WTC11 (cell line): ENCODE measurements at regions not wholly inside any gene's neighbourhood (a gene's known extent, or its start where the extent isn't known, plus 50 kb on each side); places are given as distances from the start of the nearest gene placed in this dataset.

Experiments
- ATAC-seq: fragments of 200-7000 bp; cut with Tn5 transposase; 2 replicates; pipeline ENCODE4 v1.10.0; 2021; ENCODE audit warnings: mild to moderate bottlenecking, moderate library complexity
- CTCF ChIA-PET: fragments of 300-600 bp; sonication (Branson Sonifier 250); formaldehyde crosslinking; loops from one replicate; lab custom pipeline; 2021; ENCODE audit warnings: antibody characterized with exemption; lab: Charles Lee
- POLR2A ChIA-PET: fragments of 350-600 bp; sonication (Branson Sonifier 250); formaldehyde crosslinking; loops from one replicate; lab custom pipeline; 2021; ENCODE audit warnings: antibody characterized with exemption; lab: Charles Lee
- DNase-seq: peaks from one replicate; pipeline ENCODE4 v3.0.0; 2021; ENCODE audit warnings: low spot score
- H3K27ac Mint-ChIP-seq: 2 replicates; pipeline ENCODE4 v1.8.0; 2021; ENCODE audit warnings: mixed read lengths
- H3K27me3 Mint-ChIP-seq: 2 replicates; pipeline ENCODE4 v1.8.0; 2021; ENCODE audit warnings: low read depth, mild to moderate bottlenecking, moderate library complexity, mixed read lengths
- H3K36me3 Mint-ChIP-seq: 2 replicates; pipeline ENCODE4 v1.8.0; 2021; ENCODE audit warnings: mixed read lengths
- H3K4me1 Mint-ChIP-seq: 2 replicates; pipeline ENCODE4 v1.8.0; 2022; ENCODE audit warnings: mixed read lengths
- H3K4me3 Mint-ChIP-seq: 2 replicates; pipeline ENCODE4 v1.8.0; 2021; ENCODE audit warnings: mild to moderate bottlenecking, moderate library complexity, mixed read lengths
- H3K9me3 Mint-ChIP-seq: 2 replicates; pipeline ENCODE4 v1.8.0; 2021; ENCODE audit warnings: mixed read lengths
- AFF4 ChIP-seq: sonication (generic); formaldehyde crosslinking; IDR thresholded peaks from 2 replicates; pipeline ENCODE4 v1.8.1; 2023; ENCODE audit warnings: mild to moderate bottlenecking, missing genetic modification reagents, borderline replicate concordance
- CBFB ChIP-seq: sonication (generic); formaldehyde crosslinking; IDR thresholded peaks from 2 replicates; pipeline ENCODE4 v1.8.1; 2022; ENCODE audit warnings: mild to moderate bottlenecking, low read depth, missing genetic modification reagents
- ELF4 ChIP-seq: sonication (generic); formaldehyde crosslinking; IDR thresholded peaks from 2 replicates; pipeline ENCODE4 v1.8.1; 2022; ENCODE audit warnings: low read depth, mild to moderate bottlenecking, moderate library complexity, missing genetic modification reagents
- ESRRA ChIP-seq: sonication (generic); formaldehyde crosslinking; IDR thresholded peaks from 2 replicates; pipeline ENCODE4 v1.8.1; 2022; ENCODE audit warnings: mild to moderate bottlenecking, missing genetic modification reagents, borderline replicate concordance
- HMGA2 ChIP-seq: fragments of 250-450 bp; sonication (Bioruptor Pico); IDR thresholded peaks from 2 replicates; pipeline ENCODE4 v1.4.0; 2021; ENCODE audit warnings: mild to moderate bottlenecking, moderate library complexity
- JAZF1 ChIP-seq: fragments of 250-450 bp; sonication (Bioruptor Pico); IDR thresholded peaks from 2 replicates; pipeline ENCODE4 v1.9.0; 2021; ENCODE audit warnings: moderate library complexity, mild to moderate bottlenecking, inconsistent platforms
- PRRX2 ChIP-seq: fragments of 250-450 bp; sonication (Bioruptor Pico); IDR thresholded peaks from 2 replicates; pipeline ENCODE4 v1.8.0; 2021; ENCODE audit warnings: mild to moderate bottlenecking
- USF1 ChIP-seq: sonication (generic); formaldehyde crosslinking; IDR thresholded peaks from 2 replicates; pipeline ENCODE4 v1.8.0; 2022; ENCODE audit warnings: mild to moderate bottlenecking, missing genetic modification reagents
- ZNF425 ChIP-seq: fragments of 250-450 bp; sonication (Bioruptor Pico); conservative IDR thresholded peaks from 2 replicates; pipeline ENCODE4 v1.9.0; 2021; ENCODE audit warnings: mild to moderate bottlenecking
- ZNF671 ChIP-seq: fragments of 250-450 bp; sonication (Bioruptor Pico); IDR thresholded peaks from 2 replicates; pipeline ENCODE4 v1.8.0; 2021; ENCODE audit warnings: mild to moderate bottlenecking
- TF ChIP-seq, protein P1 (sequence below): fragments of 200-600 bp; IDR thresholded peaks from 2 replicates; pipeline ENCODE4 v1.8.0; 2022; ENCODE audit warnings: antibody characterized with exemption
- TF ChIP-seq, protein P2 (sequence below): sonication (generic); formaldehyde crosslinking; IDR thresholded peaks from 2 replicates; pipeline ENCODE4 v1.8.0; 2022; ENCODE audit warnings: mild to moderate bottlenecking, missing genetic modification reagents

DNA sequence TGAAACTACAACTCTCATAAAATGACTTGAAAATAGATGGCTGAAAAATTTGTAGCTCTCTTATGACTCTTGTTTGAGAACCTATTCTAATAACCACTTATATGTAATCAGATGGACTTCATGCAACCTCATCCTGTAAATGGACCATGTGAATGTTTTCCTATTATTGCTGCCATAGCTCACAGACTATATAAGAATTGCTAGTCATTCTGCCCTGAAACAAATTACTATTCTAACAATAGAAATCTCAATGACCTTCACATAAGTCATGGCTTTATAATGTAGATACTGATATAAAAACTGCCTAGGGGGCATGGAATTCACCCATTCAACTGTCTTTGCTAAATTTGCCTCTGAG is 1111.0 kb upstream of the ATXN8OS start (continued):
- TF ChIP-seq, protein P1, sequence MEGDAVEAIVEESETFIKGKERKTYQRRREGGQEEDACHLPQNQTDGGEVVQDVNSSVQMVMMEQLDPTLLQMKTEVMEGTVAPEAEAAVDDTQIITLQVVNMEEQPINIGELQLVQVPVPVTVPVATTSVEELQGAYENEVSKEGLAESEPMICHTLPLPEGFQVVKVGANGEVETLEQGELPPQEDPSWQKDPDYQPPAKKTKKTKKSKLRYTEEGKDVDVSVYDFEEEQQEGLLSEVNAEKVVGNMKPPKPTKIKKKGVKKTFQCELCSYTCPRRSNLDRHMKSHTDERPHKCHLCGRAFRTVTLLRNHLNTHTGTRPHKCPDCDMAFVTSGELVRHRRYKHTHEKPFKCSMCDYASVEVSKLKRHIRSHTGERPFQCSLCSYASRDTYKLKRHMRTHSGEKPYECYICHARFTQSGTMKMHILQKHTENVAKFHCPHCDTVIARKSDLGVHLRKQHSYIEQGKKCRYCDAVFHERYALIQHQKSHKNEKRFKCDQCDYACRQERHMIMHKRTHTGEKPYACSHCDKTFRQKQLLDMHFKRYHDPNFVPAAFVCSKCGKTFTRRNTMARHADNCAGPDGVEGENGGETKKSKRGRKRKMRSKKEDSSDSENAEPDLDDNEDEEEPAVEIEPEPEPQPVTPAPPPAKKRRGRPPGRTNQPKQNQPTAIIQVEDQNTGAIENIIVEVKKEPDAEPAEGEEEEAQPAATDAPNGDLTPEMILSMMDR, result no peak
- TF ChIP-seq ESRRA (CRISPR knock-in tag), result no peak
- no peak for TF ChIP-seq JAZF1 (CRISPR knock-in tag)
- TF ChIP-seq ELF4 (CRISPR knock-in tag), result no peak
- TF ChIP-seq HMGA2, result no peak

DNA sequence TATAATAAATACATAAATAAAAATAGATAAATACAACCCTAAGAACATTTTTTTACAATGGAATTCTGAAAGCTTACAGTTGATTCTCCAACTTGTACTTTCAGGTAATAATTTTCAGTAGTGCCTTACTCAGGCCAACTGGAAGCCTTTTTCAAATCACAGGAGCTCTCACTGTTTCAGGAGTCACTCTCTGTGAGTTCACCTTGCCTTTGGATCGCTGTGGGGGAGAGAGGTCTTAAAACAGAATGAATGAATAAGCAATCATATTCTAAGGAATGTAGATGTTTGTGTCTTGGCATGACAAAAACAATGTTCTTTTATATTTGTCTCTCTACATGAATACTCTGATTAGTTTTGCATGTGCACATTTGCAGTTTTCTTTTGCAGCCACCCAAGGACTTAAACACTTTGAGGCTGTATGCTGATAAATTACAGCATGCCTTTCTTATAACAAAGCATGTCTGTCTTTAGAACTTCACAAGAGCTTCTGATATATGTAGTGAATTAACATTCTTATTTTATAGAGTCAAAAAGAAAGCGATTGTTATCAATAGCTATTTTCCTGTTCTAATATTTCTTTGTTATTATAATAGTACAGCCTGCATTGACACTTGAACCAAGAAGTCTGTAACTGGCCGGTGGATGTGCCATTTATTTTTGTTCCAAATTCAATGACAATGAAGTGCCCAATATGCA is 1111.5 kb upstream of the ATXN8OS start:
- DNase-seq, result no peak
- CTCF ChIA-PET, result no interaction called here
- no peak for TF ChIP-seq CBFB
- TF ChIP-seq ZNF671 (CRISPR knock-in tag), result no peak
- no peak for TF ChIP-seq USF1 (CRISPR knock-in tag)
- TF ChIP-seq, all 79 proteins: peak for 0
- Mint-ChIP-seq H3K36me3 (peaks cover 10% of the 10 kb centered on the region), H3K4me1 (peaks cover 23% of the 10 kb centered on the region), H3K27ac (peak overlapping the region; percentile 14; the same call in 1 of the 2 replicates), H3K27me3 (no peaks in the 10 kb centered on the region), H3K9me3 (peaks cover 10% of the 10 kb centered on the region), H3K4me3 (no peak overlapping the region)
- peak; percentile 53; the same call in 1 of the 2 replicates for ATAC-seq
- POLR2A ChIA-PET, result no interaction called here

- H3K27me3 Mint-ChIP-seq, result no peaks in the 10 kb centered on the region
- H3K4me3 Mint-ChIP-seq, result no peak overlapping the region
- POLR2A ChIA-PET, result no interaction called here
- no peaks in the 10 kb centered on the region for H3K36me3 Mint-ChIP-seq
- H3K27ac Mint-ChIP-seq, result no peak overlapping the region
- no peak for ATAC-seq
- no peaks in the 10 kb centered on the region for H3K9me3 Mint-ChIP-seq
- H3K4me1 Mint-ChIP-seq, result peaks cover 40% of the 10 kb centered on the region
- TF ChIP-seq, protein P1, result no peak
- no peak for TF ChIP-seq PRRX2
- no peak for TF ChIP-seq AFF4 (CRISPR knock-in tag)
- no peak for TF ChIP-seq ZNF425 (CRISPR knock-in tag)
- no peak for TF ChIP-seq JAZF1 (CRISPR knock-in tag)
- TF ChIP-seq, protein P2, sequence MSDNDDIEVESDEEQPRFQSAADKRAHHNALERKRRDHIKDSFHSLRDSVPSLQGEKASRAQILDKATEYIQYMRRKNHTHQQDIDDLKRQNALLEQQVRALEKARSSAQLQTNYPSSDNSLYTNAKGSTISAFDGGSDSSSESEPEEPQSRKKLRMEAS (CRISPR knock-in tag), result no peak
- TF ChIP-seq, all 79 proteins: peak for 0
- DNase-seq, result no peak
- CTCF ChIA-PET, result no interaction called here
Measured at GRCh38 chr13:68993154-68993553, 1114.5 kb upstream of the ATXN8OS start.
